ENCODE measurements at regions not wholly inside any gene's neighbourhood (a gene's known extent, or its start where the extent isn't known, plus 50 kb on each side); places are given as distances from the start of the nearest gene placed in this dataset.

- no peak for TF ChIP-seq EZH2 (IDR thresholded peaks at IDR 0.05; ENCODE audit: borderline replicate concordance, low read length)
- TF ChIP-seq CTCF (IDR thresholded peaks at IDR 0.05; ENCODE audit: low read length) = no peak
Measured at GRCh38 chr14:96723946-96724345, 73.2 kb upstream of the VRK1 start.
